Stomach (tissue), 8 donors: ENCODE measurements at regions not wholly inside any gene's neighbourhood (a gene's known extent, or its start where the extent isn't known, plus 50 kb on each side); places are given as distances from the start of the nearest gene placed in this dataset.

Experiments
- DNase-seq, 2 donors: peaks; one replicate each; pipeline versions ENCODE4 v3.0.0 to v3.0.0-alpha.2; 2013 to 2019
- H3K27ac ChIP-seq, 5 donors: fragments of 200-600 bp in 4 of 5; sonication (generic) in 4 of 5; one replicate each; pipeline ENCODE4 v1.5.1; 2013 to 2019; ENCODE audit warnings: mild to moderate bottlenecking in 1 of 5, moderate library complexity in 1 of 5
- H3K27me3 ChIP-seq, 3 donors: fragments of 200-600 bp; sonication (generic); one replicate each; pipeline ENCODE4 v1.5.1; 2017 to 2019; ENCODE audit warnings: mixed run types in 1 of 3
- H3K36me3 ChIP-seq, 4 donors: fragments of 200-600 bp; sonication (generic); 1 replicate in 3 of 4; 2 replicates in 1 of 4; pipeline ENCODE4 v1.5.1; 2016 to 2019
- H3K4me1 ChIP-seq, 4 donors: fragments of 200-600 bp; sonication (generic); one replicate each; pipeline ENCODE4 v1.5.1; 2016 to 2019
- H3K4me3 ChIP-seq, 4 donors: fragments of 200-600 bp; sonication (generic) in 3 of 4; one replicate each; pipeline ENCODE4 v1.5.1; 2016 to 2019; ENCODE audit warnings: mild to moderate bottlenecking in 1 of 4
- H3K9me3 ChIP-seq, 4 donors: fragments of 200-600 bp; sonication (generic); one replicate each; pipeline ENCODE4 v1.5.1; 2016 to 2019
- CTCF ChIP-seq, 7 experiments: fragments of 450-650 bp in 4 of 7; fragments of 200-600 bp in 3 of 7; sonication (generic) in 3 of 7; IDR thresholded peaks; one replicate each; pipeline ENCODE4 v1.5.1; 2016 to 2019; ENCODE audit warnings: antibody characterized with exemption in 7 of 7, control low read depth in 2 of 7, mild to moderate bottlenecking in 1 of 7
- EP300 ChIP-seq: sonication (generic); formaldehyde crosslinking; IDR thresholded peaks from one replicate; pipeline ENCODE4 v1.6.1; 2017; ENCODE audit warnings: antibody characterized with exemption
- POLR2A ChIP-seq, 4 donors: fragments of 450-650 bp; IDR thresholded peaks; one replicate each; pipeline ENCODE4 v1.6.1; 2016; ENCODE audit warnings: antibody characterized with exemption in 4 of 4, control low read depth in 2 of 4, mild to moderate bottlenecking in 1 of 4, moderate library complexity in 1 of 4
- POLR2AphosphoS5 ChIP-seq, 3 donors: sonication (generic); formaldehyde crosslinking; IDR thresholded peaks; one replicate each; pipeline ENCODE4 v1.6.1; 2016; ENCODE audit warnings: antibody characterized with exemption in 3 of 3
- whole genome bisulfite sequencing, 5 donors: extraction: QIAGEN DNeasy Blood & Tissue Kit in 3 of 5; methylation state at CpG; one replicate each; pipeline versions ENCODE4 v1.1.5 to v1.1.7; 2013 to 2018; 5-methylcytosine and 5-hydroxymethylcytosine counted together
- intact Hi-C: fragments of 100-400 bp; cut with DNase I; formaldehyde crosslinking; loops from one replicate; pipeline ENCODE4 v1.15.1; 2023; ENCODE audit warnings: low total_unique reads
- donor health status: healthy with polysubstance abuse.
- donor health status: Bipolar disorder and iron deficiency.
- donor health status: healthy.

- no peaks in the 10 kb centered on the region for H3K4me1 ChIP-seq
- intact Hi-C loops, result no loop called here
- H3K4me3 ChIP-seq, result no peak overlapping the region
- H3K9me3 ChIP-seq, result peaks cover 0 to 13% (median 6%) of the 10 kb centered on the region in 4 donors
- TF ChIP-seq POLR2A (IDR thresholded peaks at IDR 0.05) (no peak), CTCF (IDR thresholded peaks at IDR 0.05) (no peak), POLR2AphosphoS5 (IDR thresholded peaks at IDR 0.05) (no peak), EP300 (no peak)
- DNase-seq, result peak in 1 of 2 donors; percentile 27
- 35 to 59% (median 44%) methylated on average over 11 of the region's 11 CpGs for WGBS, 5 donors
- H3K27me3 ChIP-seq, result no peaks in the 10 kb centered on the region
- no peaks in the 10 kb centered on the region for H3K36me3 ChIP-seq
- H3K27ac ChIP-seq, result peak overlapping the region in 4 of 5 donors; percentile 29 to 60 (median 36)
Measured at GRCh38 chr20:23270382-23270911, 80.1 kb upstream of the NXT1 start.

GRCh38 chr20:23269954-23270353 lies 80.6 kb upstream of the NXT1 start:
- Histone ChIP-seq H3K4me3 (no peak overlapping the region), H3K4me1 (no peaks in the 10 kb centered on the region), H3K9me3 (peaks cover 0 to 13% (median 6%) of the 10 kb centered on the region in 4 donors), H3K36me3 (no peaks in the 10 kb centered on the region), H3K27ac (peak overlapping the region in 4 of 5 donors; percentile 29 to 60 (median 36)), H3K27me3 (no peaks in the 10 kb centered on the region)
- no peak for DNase-seq
- 61 to 73% (median 64%) methylated on average over 5 of the region's 5 CpGs for WGBS, 5 donors
- TF ChIP-seq CTCF (IDR thresholded peaks at IDR 0.05) (no peak), POLR2A (IDR thresholded peaks at IDR 0.05) (no peak), POLR2AphosphoS5 (IDR thresholded peaks at IDR 0.05) (no peak), EP300 (no peak)
- intact Hi-C loops, result no loop called here

GRCh38 chr20:23268792-23269354 lies 81.7 kb upstream of the NXT1 start:
- H3K27ac ChIP-seq, result peak overlapping the region in 1 of 5 donors; percentile 60
- intact Hi-C loops, result no loop called here
- 77 to 81% (median 80%) methylated on average over 4 of the region's 4 CpGs for WGBS, 5 donors
- H3K36me3 ChIP-seq, result no peaks in the 10 kb centered on the region
- DNase-seq, result no peak
- no peaks in the 10 kb centered on the region for H3K4me1 ChIP-seq
- no peak overlapping the region for H3K4me3 ChIP-seq
- H3K27me3 ChIP-seq, result no peaks in the 10 kb centered on the region
- peaks cover 0 to 13% (median 6%) of the 10 kb centered on the region in 4 donors for H3K9me3 ChIP-seq
- TF ChIP-seq CTCF (IDR thresholded peaks at IDR 0.05), result no peak
- TF ChIP-seq POLR2AphosphoS5 (IDR thresholded peaks at IDR 0.05), result no peak
- no peak for TF ChIP-seq POLR2A (IDR thresholded peaks at IDR 0.05)
- TF ChIP-seq EP300, result no peak

GRCh38 chr20:23267909-23268308 lies 82.7 kb upstream of the NXT1 start:
- intact Hi-C loops, result no loop called here
- H3K27ac ChIP-seq, result no peak overlapping the region
- H3K4me3 ChIP-seq, result no peak overlapping the region
- peaks cover 0 to 13% (median 12%) of the 10 kb centered on the region in 4 donors for H3K9me3 ChIP-seq
- no peak for DNase-seq
- H3K4me1 ChIP-seq, result no peaks in the 10 kb centered on the region
- WGBS, 5 donors, result 78 to 95% (median 89%) methylated on average over 2 of the region's 2 CpGs
- H3K27me3 ChIP-seq, result no peaks in the 10 kb centered on the region
- TF ChIP-seq POLR2AphosphoS5 (IDR thresholded peaks at IDR 0.05) (no peak), CTCF (IDR thresholded peaks at IDR 0.05) (no peak), EP300 (no peak)
- no peaks in the 10 kb centered on the region for H3K36me3 ChIP-seq
